ENCODE measurements at regions not wholly inside any gene's neighbourhood (a gene's known extent, or its start where the extent isn't known, plus 50 kb on each side); places are given as distances from the start of the nearest gene placed in this dataset.

DNA sequence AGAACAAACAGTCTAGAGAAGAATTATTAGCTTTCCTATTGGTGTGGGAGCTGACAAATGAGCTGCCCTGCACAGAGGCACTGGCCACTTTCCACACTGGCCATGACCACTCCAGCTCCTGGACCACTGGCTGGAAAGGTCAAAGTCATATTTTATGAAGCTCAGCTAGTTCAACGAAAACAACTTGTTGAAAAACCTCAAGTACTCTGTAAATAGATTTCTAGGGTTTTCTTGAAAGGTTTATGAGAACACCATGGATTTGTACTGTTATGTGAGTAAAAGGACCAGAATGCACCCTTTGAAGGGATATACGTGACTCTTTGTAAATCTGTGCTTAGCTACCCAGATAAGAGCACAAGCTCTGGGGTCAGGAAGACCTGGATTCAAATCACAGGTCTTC, 54.5 kb upstream of the FGGY start:
- Histone ChIP-seq H3K9me3 (ENCODE audit: low read depth, low read length, poor library complexity, severe bottlenecking) (no peaks in the 10 kb centered on the region), H3K4me3 (ENCODE audit: low read depth, low read length, poor library complexity, severe bottlenecking) (no peak overlapping the region), H3K27me3 (replicated peaks; ENCODE audit: insufficient read depth, low read depth, low read length, poor library complexity) (peaks cover 42% of the 10 kb centered on the region), H3K4me1 (ENCODE audit: insufficient read depth, low read length, poor library complexity, severe bottlenecking) (no peaks in the 10 kb centered on the region), H3K27ac (ENCODE audit: low read depth, low read length, poor library complexity, severe bottlenecking) (no peak overlapping the region), H3K36me3 (ENCODE audit: insufficient read depth, low read length, poor library complexity, severe bottlenecking) (no peaks in the 10 kb centered on the region)
- intact Hi-C loops (cut with micrococcal nuclease; ENCODE audit: unreplicated experiment), result no loop called here
- DNase-seq (ENCODE audit: low spot score), result no peak
- ChIA-PET CTCF (no interaction called here), POLR2A (ENCODE audit: low non-redundant PET) (no interaction called here)
- no peak for TF ChIP-seq EZH2 (IDR thresholded peaks at IDR 0.05; ENCODE audit: borderline replicate concordance, low read depth, low read length, poor library complexity, severe bottlenecking)
- TF ChIP-seq, protein P1, sequence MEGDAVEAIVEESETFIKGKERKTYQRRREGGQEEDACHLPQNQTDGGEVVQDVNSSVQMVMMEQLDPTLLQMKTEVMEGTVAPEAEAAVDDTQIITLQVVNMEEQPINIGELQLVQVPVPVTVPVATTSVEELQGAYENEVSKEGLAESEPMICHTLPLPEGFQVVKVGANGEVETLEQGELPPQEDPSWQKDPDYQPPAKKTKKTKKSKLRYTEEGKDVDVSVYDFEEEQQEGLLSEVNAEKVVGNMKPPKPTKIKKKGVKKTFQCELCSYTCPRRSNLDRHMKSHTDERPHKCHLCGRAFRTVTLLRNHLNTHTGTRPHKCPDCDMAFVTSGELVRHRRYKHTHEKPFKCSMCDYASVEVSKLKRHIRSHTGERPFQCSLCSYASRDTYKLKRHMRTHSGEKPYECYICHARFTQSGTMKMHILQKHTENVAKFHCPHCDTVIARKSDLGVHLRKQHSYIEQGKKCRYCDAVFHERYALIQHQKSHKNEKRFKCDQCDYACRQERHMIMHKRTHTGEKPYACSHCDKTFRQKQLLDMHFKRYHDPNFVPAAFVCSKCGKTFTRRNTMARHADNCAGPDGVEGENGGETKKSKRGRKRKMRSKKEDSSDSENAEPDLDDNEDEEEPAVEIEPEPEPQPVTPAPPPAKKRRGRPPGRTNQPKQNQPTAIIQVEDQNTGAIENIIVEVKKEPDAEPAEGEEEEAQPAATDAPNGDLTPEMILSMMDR (conservative IDR thresholded peaks at IDR 0.05; ENCODE audit: low read depth, low read length), result no peak
- no TSS peak for BruUV-seq (replicated peaks)

DNA sequence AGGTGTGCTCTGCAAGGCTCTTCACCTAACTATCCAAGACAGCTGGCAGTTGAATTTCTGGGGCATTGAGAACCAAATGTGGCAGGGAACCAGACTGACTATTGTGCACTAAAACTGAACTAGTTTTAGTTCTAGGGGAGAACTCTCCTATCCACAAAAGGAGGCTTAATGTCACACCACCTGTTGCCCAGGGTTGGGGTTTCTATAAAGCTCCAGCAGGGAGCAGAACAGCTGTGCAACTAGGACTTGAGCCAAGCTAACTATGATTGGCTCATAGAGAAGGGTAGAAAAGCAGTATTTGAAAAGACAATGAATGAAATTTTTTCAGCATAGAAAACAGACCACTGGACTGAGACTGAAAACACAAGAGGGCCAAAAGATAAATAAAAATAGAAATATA, 53.3 kb upstream of the FGGY start:
- CTCF ChIA-PET, result no interaction called here
- H3K27ac ChIP-seq (ENCODE audit: low read depth, low read length, poor library complexity, severe bottlenecking), result no peak overlapping the region
- BruUV-seq (replicated peaks), result no TSS peak
- H3K9me3 ChIP-seq (ENCODE audit: low read depth, low read length, poor library complexity, severe bottlenecking), result no peaks in the 10 kb centered on the region
- no peaks in the 10 kb centered on the region for H3K4me1 ChIP-seq (ENCODE audit: insufficient read depth, low read length, poor library complexity, severe bottlenecking)
- POLR2A ChIA-PET (ENCODE audit: low non-redundant PET), result no interaction called here
- intact Hi-C loops (cut with micrococcal nuclease; ENCODE audit: unreplicated experiment), result no loop called here
- H3K36me3 ChIP-seq (ENCODE audit: insufficient read depth, low read length, poor library complexity, severe bottlenecking), result no peaks in the 10 kb centered on the region
- no peak for DNase-seq (ENCODE audit: low spot score)
- TF ChIP-seq EZH2 (IDR thresholded peaks at IDR 0.05; ENCODE audit: borderline replicate concordance, low read depth, low read length, poor library complexity, severe bottlenecking), result no peak
- TF ChIP-seq, protein P1 (conservative IDR thresholded peaks at IDR 0.05; ENCODE audit: low read depth, low read length), result no peak
- H3K4me3 ChIP-seq (ENCODE audit: low read depth, low read length, poor library complexity, severe bottlenecking), result no peak overlapping the region
- peaks cover 40% of the 10 kb centered on the region for H3K27me3 ChIP-seq (replicated peaks; ENCODE audit: insufficient read depth, low read depth, low read length, poor library complexity)

DNA sequence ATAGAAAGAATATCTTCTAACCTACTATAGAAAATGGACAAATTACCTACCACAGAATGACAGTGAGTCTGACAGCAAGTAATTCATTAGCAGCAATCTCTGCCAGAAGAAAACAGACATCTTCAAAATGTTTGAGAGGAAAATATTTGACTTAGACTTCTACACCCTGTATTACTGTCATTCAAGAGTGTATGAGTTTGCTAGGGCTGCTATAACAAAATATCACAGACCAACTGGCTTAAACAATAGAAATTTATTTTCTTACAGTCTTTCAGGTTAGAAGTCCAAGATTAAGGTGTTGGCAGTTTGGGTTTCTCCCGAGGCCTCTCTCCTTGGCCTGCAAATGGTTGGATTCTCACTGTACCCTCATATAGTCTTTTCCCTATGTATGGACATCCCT, 52.9 kb upstream of the FGGY start:
- Histone ChIP-seq H3K4me1 (ENCODE audit: insufficient read depth, low read length, poor library complexity, severe bottlenecking) (no peaks in the 10 kb centered on the region), H3K27ac (ENCODE audit: low read depth, low read length, poor library complexity, severe bottlenecking) (no peak overlapping the region), H3K36me3 (ENCODE audit: insufficient read depth, low read length, poor library complexity, severe bottlenecking) (no peaks in the 10 kb centered on the region), H3K27me3 (replicated peaks; ENCODE audit: insufficient read depth, low read depth, low read length, poor library complexity) (peaks cover 36% of the 10 kb centered on the region), H3K9me3 (ENCODE audit: low read depth, low read length, poor library complexity, severe bottlenecking) (no peaks in the 10 kb centered on the region), H3K4me3 (ENCODE audit: low read depth, low read length, poor library complexity, severe bottlenecking) (no peak overlapping the region)
- no peak for TF ChIP-seq EZH2 (IDR thresholded peaks at IDR 0.05; ENCODE audit: borderline replicate concordance, low read depth, low read length, poor library complexity, severe bottlenecking)
- TF ChIP-seq, protein P1 (conservative IDR thresholded peaks at IDR 0.05; ENCODE audit: low read depth, low read length), result no peak
- DNase-seq (ENCODE audit: low spot score), result no peak
- intact Hi-C loops (cut with micrococcal nuclease; ENCODE audit: unreplicated experiment), result no loop called here
- ChIA-PET CTCF (no interaction called here), POLR2A (ENCODE audit: low non-redundant PET) (no interaction called here)
- BruUV-seq (replicated peaks), result no TSS peak

Data from A673 (cell line).